BLaER1 (cell line): ENCODE measurements at regions not wholly inside any gene's neighbourhood (a gene's known extent, or its start where the extent isn't known, plus 50 kb on each side); places are given as distances from the start of the nearest gene placed in this dataset.

ENCODE experiments used
- H3K27ac ChIP-seq: shearing (Covaris generic); formaldehyde crosslinking; 2 replicates; pipeline ENCODE4 v1.8.1; 2022
- H3K27me3 ChIP-seq: shearing (Covaris generic); formaldehyde crosslinking; 2 replicates; pipeline ENCODE4 v1.8.1; 2022
- H3K36me3 ChIP-seq: shearing (Covaris generic); formaldehyde crosslinking; 2 replicates; pipeline ENCODE4 v1.8.1; 2022
- H3K4me1 ChIP-seq: shearing (Covaris generic); formaldehyde crosslinking; 2 replicates; pipeline ENCODE4 v1.8.1; 2022
- H3K4me2 ChIP-seq: shearing (Covaris generic); formaldehyde crosslinking; 2 replicates; pipeline ENCODE4 v1.8.1; 2022
- H3K4me3 ChIP-seq: shearing (Covaris generic); formaldehyde crosslinking; 2 replicates; pipeline ENCODE4 v1.8.1; 2022
- H3K9ac ChIP-seq: shearing (Covaris generic); formaldehyde crosslinking; 2 replicates; pipeline ENCODE4 v1.8.1; 2022
- H3K9me3 ChIP-seq: shearing (Covaris generic); formaldehyde crosslinking; 2 replicates; pipeline ENCODE4 v1.8.1; 2022
- H4K20me1 ChIP-seq: shearing (Covaris generic); formaldehyde crosslinking; 2 replicates; pipeline ENCODE4 v1.8.1; 2022
- Cebpa-rat ChIP-seq: shearing (Covaris generic); IDR thresholded peaks from 2 replicates; pipeline ENCODE4 v1.8.1; 2022

DNA sequence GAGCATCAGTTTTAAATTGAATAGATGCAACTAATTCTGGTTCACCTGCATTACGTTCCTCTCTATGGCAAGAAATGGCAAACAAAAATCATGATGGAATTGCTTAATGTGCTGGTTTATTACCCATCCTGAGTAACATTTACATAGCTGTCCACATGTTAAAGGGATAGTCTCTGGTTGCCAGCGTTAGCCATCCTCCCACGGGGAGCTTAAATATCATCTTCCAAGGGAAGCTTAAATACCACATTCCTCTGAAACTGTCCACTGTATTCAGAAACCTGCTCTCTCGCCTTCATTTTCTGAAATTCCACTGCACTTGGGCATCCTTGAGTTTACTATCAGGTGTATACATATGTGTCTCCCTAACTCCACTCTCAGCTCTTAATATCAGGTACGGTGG is 586.6 kb downstream of the TLL1 start:
- no peaks in the 10 kb centered on the region for H3K4me1 ChIP-seq
- H3K27me3 ChIP-seq = no peaks in the 10 kb centered on the region
- H3K9me3 ChIP-seq = peaks cover 10% of the 10 kb centered on the region
- no peaks in the 10 kb centered on the region for H4K20me1 ChIP-seq
- no peak overlapping the region for H3K9ac ChIP-seq
- no peak for TF ChIP-seq Cebpa-rat
- no peak overlapping the region for H3K4me2 ChIP-seq
- H3K27ac ChIP-seq = no peak overlapping the region
- no peak overlapping the region for H3K4me3 ChIP-seq
- H3K36me3 ChIP-seq = no peaks in the 10 kb centered on the region

DNA sequence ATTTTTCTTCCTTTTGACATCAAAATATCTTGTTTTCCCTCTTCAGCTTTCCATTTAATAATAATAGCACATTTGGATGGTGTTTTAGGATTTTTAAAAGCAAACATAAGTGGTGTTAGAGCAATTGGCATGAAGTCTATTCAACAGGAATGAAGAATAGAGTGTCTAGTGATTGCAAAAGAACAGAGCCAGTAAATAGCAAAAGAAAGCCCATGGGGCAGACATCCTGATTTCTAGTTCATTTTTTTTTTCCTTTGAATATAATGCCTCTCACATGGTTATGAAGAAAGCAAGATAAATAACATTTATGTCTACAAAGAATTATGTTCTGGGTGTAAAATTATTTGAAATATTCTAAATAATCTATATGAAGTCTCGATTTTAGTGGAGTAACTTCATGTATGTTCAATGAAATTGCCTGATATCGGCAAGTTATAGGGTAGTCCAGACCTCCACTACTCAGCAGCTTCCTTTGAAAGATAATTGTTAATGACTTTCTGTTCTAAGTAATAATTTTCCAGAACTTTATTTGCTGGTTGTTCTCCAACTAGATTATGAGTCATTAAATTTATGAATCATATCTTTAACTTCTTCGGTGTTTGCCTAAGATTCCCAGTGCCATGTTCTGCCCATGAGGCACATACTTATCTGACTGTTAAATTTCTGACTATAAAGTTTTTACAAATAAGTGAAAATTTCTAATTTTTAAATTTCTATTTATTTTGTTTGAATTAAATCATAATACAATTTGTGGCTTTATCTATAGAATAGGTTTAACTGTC is 587.9 kb downstream of the TLL1 start:
- Histone ChIP-seq H3K9ac (no peak overlapping the region), H3K4me2 (no peak overlapping the region), H3K27me3 (no peaks in the 10 kb centered on the region), H3K36me3 (no peaks in the 10 kb centered on the region), H3K9me3 (no peaks in the 10 kb centered on the region), H3K4me1 (no peaks in the 10 kb centered on the region), H3K4me3 (no peak overlapping the region), H3K27ac (no peak overlapping the region), H4K20me1 (no peaks in the 10 kb centered on the region)
- TF ChIP-seq Cebpa-rat = no peak

DNA sequence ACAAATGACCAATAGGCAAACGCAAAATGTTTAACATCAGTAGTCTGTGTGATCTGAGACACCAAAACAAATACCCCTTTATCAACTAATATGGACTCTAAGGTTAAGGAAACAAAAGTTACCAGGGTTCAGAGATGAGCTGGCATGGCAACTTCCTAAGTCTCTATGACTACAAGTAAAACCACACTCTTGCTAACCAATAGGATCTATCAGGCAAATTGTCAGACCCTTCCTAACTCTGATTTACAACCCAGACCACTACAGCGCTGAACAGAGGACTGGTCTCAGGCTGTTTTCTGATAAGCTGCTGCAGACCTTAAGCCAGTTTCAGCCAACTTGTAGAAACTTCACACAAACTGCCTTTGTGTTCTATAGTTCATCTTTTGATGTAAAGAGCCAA is 608.0 kb downstream of the TLL1 start:
- Histone ChIP-seq H3K36me3 (no peaks in the 10 kb centered on the region), H3K27ac (no peak overlapping the region), H3K9me3 (no peaks in the 10 kb centered on the region), H3K4me1 (no peaks in the 10 kb centered on the region), H4K20me1 (no peaks in the 10 kb centered on the region), H3K9ac (no peak overlapping the region), H3K4me2 (no peak overlapping the region), H3K4me3 (no peak overlapping the region), H3K27me3 (no peaks in the 10 kb centered on the region)
- no peak for TF ChIP-seq Cebpa-rat

DNA sequence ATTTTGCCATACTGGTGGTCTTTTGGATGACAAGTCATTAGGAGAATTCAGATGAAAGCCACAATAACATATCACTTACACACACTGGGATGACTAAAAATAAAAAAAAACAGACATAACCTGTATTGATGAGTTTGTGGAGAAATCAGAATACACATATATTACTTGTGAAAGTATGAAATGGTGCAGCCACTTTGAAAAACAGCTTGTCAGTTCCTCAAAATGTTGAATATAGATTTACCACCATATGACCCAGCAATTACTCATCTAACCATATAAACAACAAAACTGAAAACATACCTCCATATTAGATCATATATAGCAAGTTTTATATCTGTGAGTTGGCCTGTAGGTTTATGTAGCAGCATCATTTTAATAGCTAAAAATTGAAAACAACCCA is 608.7 kb downstream of the TLL1 start:
- Histone ChIP-seq H4K20me1 (no peaks in the 10 kb centered on the region), H3K27ac (no peak overlapping the region), H3K27me3 (no peaks in the 10 kb centered on the region), H3K4me3 (no peak overlapping the region), H3K9me3 (no peaks in the 10 kb centered on the region), H3K36me3 (no peaks in the 10 kb centered on the region), H3K4me2 (no peak overlapping the region), H3K9ac (no peak overlapping the region), H3K4me1 (no peaks in the 10 kb centered on the region)
- no peak for TF ChIP-seq Cebpa-rat

DNA sequence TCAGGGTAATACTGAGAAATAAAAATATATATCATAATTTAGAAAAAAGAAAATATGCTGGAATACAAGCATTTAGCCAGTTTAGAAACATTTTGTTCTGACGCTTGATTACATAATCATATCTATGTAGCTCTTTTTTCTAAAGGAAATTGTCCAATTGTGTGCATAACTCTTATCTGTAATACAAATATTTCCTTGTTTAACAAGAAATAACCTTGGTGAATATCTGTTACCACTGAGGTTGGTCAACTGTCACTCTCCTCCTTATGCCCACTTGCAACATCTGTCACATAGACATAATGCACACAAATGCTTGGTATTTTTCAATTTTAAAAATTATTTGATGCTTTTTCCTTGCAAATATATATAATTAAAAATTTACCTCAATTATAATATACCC is 609.7 kb downstream of the TLL1 start:
- no peak for TF ChIP-seq Cebpa-rat
- H4K20me1 ChIP-seq = no peaks in the 10 kb centered on the region
- no peak overlapping the region for H3K9ac ChIP-seq
- H3K4me2 ChIP-seq = no peak overlapping the region
- no peaks in the 10 kb centered on the region for H3K36me3 ChIP-seq
- no peaks in the 10 kb centered on the region for H3K9me3 ChIP-seq
- no peaks in the 10 kb centered on the region for H3K27me3 ChIP-seq
- H3K4me3 ChIP-seq = no peak overlapping the region
- no peaks in the 10 kb centered on the region for H3K4me1 ChIP-seq
- H3K27ac ChIP-seq = no peak overlapping the region

DNA sequence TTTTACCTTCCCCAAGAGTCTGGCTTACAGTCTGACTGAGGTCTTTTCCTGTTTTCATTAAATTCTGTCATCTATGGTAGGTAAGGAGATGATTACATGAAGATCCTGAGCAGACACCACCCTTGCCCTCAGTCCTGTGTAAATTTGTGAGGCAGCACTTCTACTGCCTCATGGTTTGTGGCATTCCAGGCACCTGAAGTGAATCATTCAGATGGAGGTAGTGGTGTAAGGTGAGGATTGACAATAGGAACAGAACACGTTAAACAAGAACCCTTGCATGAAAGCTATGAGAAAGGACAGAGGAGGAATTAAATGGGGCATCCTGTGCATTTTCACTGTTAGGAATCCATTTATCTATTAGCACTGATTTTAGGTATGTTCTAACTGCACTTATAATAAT is 618.6 kb downstream of the TLL1 start:
- H3K36me3 ChIP-seq = no peaks in the 10 kb centered on the region
- H3K9ac ChIP-seq = no peak overlapping the region
- H3K4me1 ChIP-seq = no peaks in the 10 kb centered on the region
- H3K4me2 ChIP-seq = no peak overlapping the region
- no peaks in the 10 kb centered on the region for H3K27me3 ChIP-seq
- H3K27ac ChIP-seq = no peak overlapping the region
- H3K4me3 ChIP-seq = no peak overlapping the region
- TF ChIP-seq Cebpa-rat = no peak
- no peaks in the 10 kb centered on the region for H4K20me1 ChIP-seq
- H3K9me3 ChIP-seq = no peaks in the 10 kb centered on the region

DNA sequence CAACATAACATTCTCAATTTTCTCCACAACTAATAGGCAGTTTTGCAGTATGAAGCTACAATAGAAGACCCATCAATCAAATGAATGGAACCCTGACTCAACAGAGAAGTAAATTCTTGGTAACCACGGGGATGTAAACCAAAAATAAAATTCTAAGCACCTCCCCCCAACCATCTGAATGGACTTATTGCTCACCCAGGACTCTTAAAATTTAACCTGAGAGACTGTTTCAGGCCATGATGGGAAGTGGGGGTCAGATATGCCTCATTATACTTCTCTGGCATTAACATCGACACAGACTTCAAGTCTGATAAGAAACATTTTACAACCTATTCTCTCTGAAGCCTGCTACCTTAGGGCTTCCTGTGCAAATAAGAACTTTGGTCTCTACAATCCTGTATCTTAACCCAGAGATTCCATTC is 620.9 kb downstream of the TLL1 start:
- no peak overlapping the region for H3K4me3 ChIP-seq
- H3K4me2 ChIP-seq = no peak overlapping the region
- H3K4me1 ChIP-seq = no peaks in the 10 kb centered on the region
- H3K9me3 ChIP-seq = no peaks in the 10 kb centered on the region
- TF ChIP-seq Cebpa-rat = no peak
- no peaks in the 10 kb centered on the region for H3K36me3 ChIP-seq
- no peaks in the 10 kb centered on the region for H3K27me3 ChIP-seq
- no peak overlapping the region for H3K27ac ChIP-seq
- H3K9ac ChIP-seq = no peak overlapping the region
- no peaks in the 10 kb centered on the region for H4K20me1 ChIP-seq

DNA sequence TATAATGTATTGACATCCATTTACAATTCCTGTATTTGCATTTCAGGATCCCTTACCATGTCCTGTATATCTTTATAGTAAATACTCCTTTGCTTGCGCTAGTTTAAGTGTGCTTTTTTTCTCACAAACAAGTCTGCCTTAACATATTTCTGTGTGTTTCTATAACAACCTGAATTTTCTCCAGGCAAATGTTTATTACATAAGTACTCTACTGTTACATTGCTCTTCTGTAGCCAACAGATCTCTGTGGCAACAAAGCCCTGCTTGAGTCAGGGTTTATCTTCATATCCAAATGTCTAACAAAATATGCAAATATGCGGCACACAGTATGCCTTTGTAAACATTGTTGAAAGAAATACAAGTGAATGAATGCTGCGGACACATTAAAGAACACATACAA is 625.5 kb downstream of the TLL1 start:
- Histone ChIP-seq H3K9ac (no peak overlapping the region), H3K4me2 (no peak overlapping the region)

DNA sequence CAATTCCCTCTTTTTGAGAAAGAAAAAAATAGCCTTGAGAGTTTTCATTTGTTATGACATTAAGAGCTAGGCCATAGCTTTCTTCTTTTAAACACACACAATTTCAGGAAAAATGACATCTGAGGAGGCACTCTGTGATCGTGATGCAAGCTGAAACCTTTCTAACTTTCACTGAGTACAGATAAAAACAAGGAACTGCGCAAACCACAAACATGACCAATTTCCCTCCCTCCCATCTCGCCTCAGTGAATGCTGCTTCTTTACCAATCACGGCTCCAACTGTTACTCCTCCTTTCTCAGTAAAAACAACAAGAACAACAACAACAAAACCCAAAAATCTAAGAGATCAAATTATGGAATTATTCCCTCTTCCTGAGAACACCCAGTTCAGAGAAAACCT is 626.8 kb downstream of the TLL1 start:
- Histone ChIP-seq H3K9me3 (no peaks in the 10 kb centered on the region), H3K36me3 (no peaks in the 10 kb centered on the region), H4K20me1 (no peaks in the 10 kb centered on the region), H3K9ac (no peak overlapping the region), H3K27me3 (no peaks in the 10 kb centered on the region), H3K4me1 (peaks cover 11% of the 10 kb centered on the region), H3K27ac (no peak overlapping the region), H3K4me2 (peak overlapping the region; percentile 32), H3K4me3 (no peak overlapping the region)
- TF ChIP-seq Cebpa-rat = no peak

More for the DNA sequence above, 625.5 kb downstream of the TLL1 start:
- peaks cover 11% of the 10 kb centered on the region for H3K4me1 ChIP-seq
- no peak overlapping the region for H3K4me3 ChIP-seq
- H3K9me3 ChIP-seq = no peaks in the 10 kb centered on the region
- no peaks in the 10 kb centered on the region for H4K20me1 ChIP-seq
- no peak for TF ChIP-seq Cebpa-rat
- H3K27ac ChIP-seq = no peak overlapping the region
- H3K27me3 ChIP-seq = no peaks in the 10 kb centered on the region
- no peaks in the 10 kb centered on the region for H3K36me3 ChIP-seq

DNA sequence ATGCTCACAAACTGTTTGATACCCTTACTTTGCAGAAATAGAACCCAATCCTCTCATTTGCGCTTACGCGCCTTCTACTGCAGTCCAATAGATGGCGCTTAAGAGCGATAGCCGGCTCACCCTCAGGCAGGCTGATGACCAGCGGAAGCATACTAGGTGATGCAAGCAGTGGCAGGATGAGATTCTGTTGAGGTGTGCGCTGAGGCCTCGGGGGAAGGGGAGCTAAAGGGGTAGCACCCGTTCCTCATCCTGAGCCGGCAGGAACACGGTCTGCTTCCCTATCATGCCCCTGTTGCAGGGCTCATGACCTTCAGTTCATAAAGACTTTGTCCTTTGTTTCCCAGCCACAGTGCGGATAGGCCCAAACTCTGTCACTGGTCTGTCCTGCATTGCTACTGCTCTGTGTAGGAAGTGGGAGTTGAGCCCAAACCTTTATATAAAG is 628.9 kb downstream of the TLL1 start:
- Histone ChIP-seq H3K27me3 (no peaks in the 10 kb centered on the region), H3K36me3 (no peaks in the 10 kb centered on the region), H3K4me1 (peaks cover 11% of the 10 kb centered on the region), H3K27ac (no peak overlapping the region), H3K9me3 (no peaks in the 10 kb centered on the region), H3K4me2 (no peak overlapping the region), H3K9ac (no peak overlapping the region), H4K20me1 (no peaks in the 10 kb centered on the region), H3K4me3 (no peak overlapping the region)
- TF ChIP-seq Cebpa-rat = no peak

DNA sequence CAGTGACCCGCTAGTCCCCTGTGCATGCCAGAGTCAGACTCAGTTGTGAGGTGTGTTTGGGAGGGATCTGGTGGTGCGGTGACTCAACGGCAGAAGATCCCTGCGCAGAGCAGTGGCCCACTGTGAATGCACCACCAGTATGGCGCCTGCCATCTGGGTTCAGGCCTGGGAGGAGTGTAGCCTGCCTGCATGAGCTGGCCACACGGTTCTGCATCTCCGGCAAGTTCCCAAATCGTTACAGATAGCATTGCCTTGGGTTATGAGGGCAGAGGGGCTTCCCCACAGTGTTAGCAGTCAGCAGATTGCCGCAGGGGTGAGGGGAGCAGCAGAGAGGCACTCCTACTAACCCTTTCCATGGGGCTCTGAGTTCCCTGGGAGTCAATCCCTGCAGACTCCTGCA is 629.6 kb downstream of the TLL1 start:
- H3K4me3 ChIP-seq = no peak overlapping the region

More for the DNA sequence above, 629.6 kb downstream of the TLL1 start:
- Histone ChIP-seq H3K27me3 (no peaks in the 10 kb centered on the region), H3K36me3 (no peaks in the 10 kb centered on the region), H4K20me1 (no peaks in the 10 kb centered on the region), H3K27ac (no peak overlapping the region), H3K4me2 (no peak overlapping the region), H3K9ac (no peak overlapping the region), H3K4me1 (peaks cover 11% of the 10 kb centered on the region), H3K9me3 (no peaks in the 10 kb centered on the region)
- no peak for TF ChIP-seq Cebpa-rat
